Thyroid gland (tissue), 4 donors: ENCODE measurements at regions not wholly inside any gene's neighbourhood (a gene's known extent, or its start where the extent isn't known, plus 50 kb on each side); places are given as distances from the start of the nearest gene placed in this dataset.

Source experiments
- CTCF ChIP-seq, 6 experiments: fragments of 200-600 bp in 3 of 6; fragments of 450-650 bp in 3 of 6; sonication (generic) in 3 of 6; IDR thresholded peaks; one replicate each; pipeline ENCODE4 v1.5.1; 2016 to 2019; ENCODE audit warnings: antibody characterized with exemption in 6 of 6, mild to moderate bottlenecking in 2 of 6, inconsistent platforms in 1 of 6, moderate library complexity in 1 of 6
- POLR2A ChIP-seq, 2 donors: fragments of 450-650 bp; IDR thresholded peaks; one replicate each; pipeline ENCODE4 v1.6.1; 2017; ENCODE audit warnings: antibody characterized with exemption in 2 of 2, mild to moderate bottlenecking in 2 of 2, moderate library complexity in 1 of 2

GRCh38 chr3:18765161-18765560, 340.0 kb upstream of the SATB1 start:
- no peak for TF ChIP-seq CTCF (IDR thresholded peaks at IDR 0.05)
- TF ChIP-seq POLR2A (IDR thresholded peaks at IDR 0.05): no peak
